K562 (cell line): ENCODE measurements at regions not wholly inside any gene's neighbourhood (a gene's known extent, or its start where the extent isn't known, plus 50 kb on each side); places are given as distances from the start of the nearest gene placed in this dataset.

Source experiments
- ATAC-seq: fragments of 200-7000 bp; cut with Tn5 transposase; 3 replicates; pipeline ENCODE4 v1.9.1; 2020; ENCODE audit warnings: moderate library complexity
- BruUV-seq: library from RNA; stranded (reverse); fragments of 400-500 nt; replicated peaks from 2 replicates; lab custom pipeline; 2021; lab: Mats Ljungman, UMichigan
- CTCF ChIA-PET: fragments of 300-600 bp; formaldehyde crosslinking; extraction: SDS; loops from one replicate; lab custom pipeline; 2021; ENCODE audit warnings: low intra/inter-chr PET ratio; lab: Yijun Ruan, JAX
- POLR2A ChIA-PET: fragments of 300-600, 350-650 bp; sonication (Branson Sonifier 250); formaldehyde crosslinking; extraction: SDS; loops from one replicate; lab custom pipeline; 2021; ENCODE audit warnings: antibody characterized with exemption, inconsistent platforms; lab: Yijun Ruan, JAX
- DNase-seq, 4 experiments: peaks; one replicate each; pipeline versions ENCODE4 v3.0.0 to v3.0.0-alpha.2; 2011 to 2018; ENCODE audit warnings: low spot score in 3 of 4, mixed read lengths in 3 of 4; ENCODE audit errors: extremely low read depth in 1 of 4
- FAIRE-seq: peaks from 2 replicates; lab custom pipeline; 2011; peaks lifted over from hg19 to GRCh38; lab: Jason Lieb, UNC
- H2AFZ ChIP-seq: 2 replicates; pipeline ENCODE4 v1.6.0; 2011; ENCODE audit warnings: low read depth, low read length, control low read depth, inconsistent platforms
- H3K27ac ChIP-seq: fragments of 200-600 bp; 3 replicates; pipeline ENCODE4 v1.8.0; 2011; ENCODE audit warnings: low read depth, mild to moderate bottlenecking, control low read depth, inconsistent platforms, low read length, moderate library complexity, mixed read lengths; ENCODE audit errors: extremely low read depth
- H3K27me3 ChIP-seq, 2 experiments: fragments of 300-600 bp in 1 of 2; 2 replicates in 1 of 2; 3 replicates in 1 of 2; pipeline versions ENCODE4 v1.6.0 to v1.8.0; 2011; ENCODE audit warnings: inconsistent platforms in 2 of 2, low read length in 2 of 2, mild to moderate bottlenecking in 1 of 2, mixed read lengths in 1 of 2, moderate library complexity in 1 of 2; ENCODE audit not compliant: control insufficient read depth in 2 of 2, insufficient read depth in 2 of 2
- H3K36me3 ChIP-seq: fragments of 300-600 bp; 3 replicates; pipeline ENCODE4 v1.8.0; 2011; ENCODE audit warnings: mild to moderate bottlenecking, low read length, inconsistent platforms; ENCODE audit not compliant: control insufficient read depth, insufficient read depth
- H3K4me1 ChIP-seq, 2 experiments: fragments of 200-600 bp in 1 of 2; replicated peaks in 1 of 2; 2 replicates in 1 of 2; 3 replicates in 1 of 2; pipeline versions ENCODE4 v1.5.1 to v1.8.0; 2011; ENCODE audit warnings: inconsistent platforms in 2 of 2, low read length in 2 of 2, mild to moderate bottlenecking in 1 of 2, mixed read lengths in 1 of 2, moderate library complexity in 1 of 2; ENCODE audit not compliant: control insufficient read depth in 2 of 2, insufficient read depth in 2 of 2
- H3K4me2 ChIP-seq: 2 replicates; pipeline ENCODE4 v1.6.1; 2011; ENCODE audit warnings: low read length, control low read depth, inconsistent platforms, mixed read lengths; ENCODE audit not compliant: insufficient read depth
- H3K4me3 ChIP-seq: fragments of 200-600 bp; sonication (generic), shearing (Covaris generic); 2 replicates; pipeline ENCODE4 v1.5.1; 2016; ENCODE audit warnings: control low read depth, inconsistent platforms
- H3K79me2 ChIP-seq: fragments of 200-600 bp; 3 replicates; pipeline ENCODE4 v1.8.0; 2011; ENCODE audit warnings: low read length, inconsistent platforms; ENCODE audit not compliant: control insufficient read depth, insufficient read depth
- H3K9ac ChIP-seq, 2 experiments: 2 replicates each; pipeline versions ENCODE4 v1.6.0 to v1.6.1; 2011; ENCODE audit warnings: low read depth in 2 of 2, low read length in 2 of 2, control low read depth in 1 of 2, inconsistent platforms in 1 of 2, mild to moderate bottlenecking in 1 of 2, mixed read lengths in 1 of 2; ENCODE audit not compliant: insufficient read depth in 1 of 2
- H3K9me1 ChIP-seq: one replicate; pipeline ENCODE4 v1.6.0; 2011; ENCODE audit warnings: inconsistent platforms, mild to moderate bottlenecking, low read length, moderate library complexity; ENCODE audit not compliant: control insufficient read depth, insufficient read depth
- H3K9me3 ChIP-seq: replicated peaks from 2 replicates; pipeline ENCODE4 v1.5.1; 2011; ENCODE audit warnings: low read depth, low read length, inconsistent platforms; ENCODE audit not compliant: control insufficient read depth, insufficient read depth
- H4K20me1 ChIP-seq: replicated peaks from 2 replicates; pipeline ENCODE4 v1.6.1; 2011; ENCODE audit warnings: low read length, inconsistent platforms, mixed read lengths; ENCODE audit not compliant: control insufficient read depth, insufficient read depth
- ATF7 ChIP-seq: fragments of 450-650 bp; IDR thresholded peaks from 2 replicates; pipeline ENCODE4 v1.7.1; 2014; ENCODE audit warnings: mild to moderate bottlenecking, moderate library complexity
- ESRRB ChIP-seq: fragments of 250-450 bp; sonication (Bioruptor Pico); IDR thresholded peaks from 2 replicates; pipeline ENCODE4 v1.5.0; 2020; ENCODE audit warnings: mild to moderate bottlenecking, moderate library complexity, borderline replicate concordance
- HDAC1 ChIP-seq, 2 experiments: fragments of 450-650 bp; IDR thresholded peaks; 2 replicates each; pipeline ENCODE4 v1.6.1; 2016 to 2017; ENCODE audit warnings: inconsistent platforms in 1 of 2, mild to moderate bottlenecking in 1 of 2, moderate library complexity in 1 of 2
- KDM5B ChIP-seq: fragments of 200-600 bp; sonication (generic); IDR thresholded peaks from 2 replicates; pipeline ENCODE4 v1.6.1; 2012; ENCODE audit warnings: low read depth, mild to moderate bottlenecking, moderate library complexity, low read length, control low read depth, inconsistent platforms; ENCODE audit not compliant: insufficient replicate concordance
- MYNN ChIP-seq, 2 experiments: sonication (generic); formaldehyde crosslinking in 1 of 2; IDR thresholded peaks; 2 replicates each; pipeline versions ENCODE4 v1.5.0 to v1.6.1; 2016 to 2020; ENCODE audit warnings: antibody characterized with exemption in 1 of 2, missing genetic modification reagents in 1 of 2
- RBM14 ChIP-seq: fragments of 200-400 bp; formaldehyde crosslinking; IDR thresholded peaks from 2 replicates; pipeline ENCODE4 v1.6.1; 2018; ENCODE audit warnings: low read depth, mild to moderate bottlenecking, low read length, moderate library complexity, borderline replicate concordance; ENCODE audit not compliant: insufficient read depth
- SP1 ChIP-seq: sonication (generic); formaldehyde crosslinking; IDR thresholded peaks from 2 replicates; pipeline ENCODE4 v1.8.1; 2022; ENCODE audit warnings: mild to moderate bottlenecking, missing genetic modification reagents
- ZNF239 ChIP-seq: fragments of 250-450 bp; sonication (Bioruptor Pico); IDR thresholded peaks from 2 replicates; pipeline ENCODE4 v1.4.0; 2020; ENCODE audit warnings: mild to moderate bottlenecking
- in situ Hi-C: fragments of 300-500 bp; cut with MboI; formaldehyde crosslinking; loops from 4 replicates; pipeline ENCODE4 v1.15.0; 2018; ENCODE audit warnings: inconsistent platforms, mixed read lengths
- intact Hi-C: fragments of 100-400 bp; cut with micrococcal nuclease; formaldehyde crosslinking; loops from 2 replicates; pipeline ENCODE4 v1.14.2; 2022
- TF ChIP-seq, protein P1 (sequence below): sonication (generic); formaldehyde crosslinking; IDR thresholded peaks from 2 replicates; pipeline ENCODE4 v1.8.1; 2022; ENCODE audit warnings: missing genetic modification reagents
- TF ChIP-seq, protein P2 (sequence below): sonication (generic); formaldehyde crosslinking; IDR thresholded peaks from 2 replicates; pipeline ENCODE4 v1.8.0; 2022; ENCODE audit warnings: missing genetic modification reagents, mild to moderate bottlenecking, borderline replicate concordance
- TF ChIP-seq, protein P3 (sequence below): fragments of 450-650 bp; IDR thresholded peaks from 2 replicates; pipeline ENCODE4 v1.6.1; 2016; ENCODE audit warnings: missing biosample characterization, missing genetic modification characterization
- TF ChIP-seq, protein P4 (sequence below), 2 experiments: fragments of 450-650 bp in 1 of 2; IDR thresholded peaks; 2 replicates each; pipeline ENCODE4 v1.6.1; 2011 to 2017; ENCODE audit warnings: low read depth in 2 of 2, antibody characterized with exemption in 1 of 2, borderline replicate concordance in 1 of 2, low read length in 1 of 2, mild to moderate bottlenecking in 1 of 2, mixed read lengths in 1 of 2; ENCODE audit not compliant: control insufficient read depth in 1 of 2

GRCh38 chr12:87813476-87814234, 215.5 kb downstream of the C12orf50 start:
- ChIA-PET POLR2A (no interaction called here), CTCF (no interaction called here)
- FAIRE-seq (no peak), DNase-seq (no peak), ATAC-seq (no peak)
- no peaks in the 10 kb centered on the region for H3K9me1 ChIP-seq
- H3K4me3 ChIP-seq: no peak overlapping the region
- H3K9me3 ChIP-seq: no peaks in the 10 kb centered on the region
- no TSS peak for BruUV-seq
- H3K27me3 ChIP-seq: no peaks in the 10 kb centered on the region
- H3K79me2 ChIP-seq: no peaks in the 10 kb centered on the region
- no peaks in the 10 kb centered on the region for H4K20me1 ChIP-seq
- H3K9ac ChIP-seq: no peak overlapping the region
- no peak overlapping the region for H2AFZ ChIP-seq
- in situ Hi-C loops: no loop called here
- intact Hi-C loops: no loop called here
- no peak overlapping the region for H3K4me2 ChIP-seq
- no peak overlapping the region for H3K27ac ChIP-seq
- no peaks in the 10 kb centered on the region for H3K36me3 ChIP-seq
- H3K4me1 ChIP-seq: no peaks in the 10 kb centered on the region
- TF ChIP-seq, protein P1, sequence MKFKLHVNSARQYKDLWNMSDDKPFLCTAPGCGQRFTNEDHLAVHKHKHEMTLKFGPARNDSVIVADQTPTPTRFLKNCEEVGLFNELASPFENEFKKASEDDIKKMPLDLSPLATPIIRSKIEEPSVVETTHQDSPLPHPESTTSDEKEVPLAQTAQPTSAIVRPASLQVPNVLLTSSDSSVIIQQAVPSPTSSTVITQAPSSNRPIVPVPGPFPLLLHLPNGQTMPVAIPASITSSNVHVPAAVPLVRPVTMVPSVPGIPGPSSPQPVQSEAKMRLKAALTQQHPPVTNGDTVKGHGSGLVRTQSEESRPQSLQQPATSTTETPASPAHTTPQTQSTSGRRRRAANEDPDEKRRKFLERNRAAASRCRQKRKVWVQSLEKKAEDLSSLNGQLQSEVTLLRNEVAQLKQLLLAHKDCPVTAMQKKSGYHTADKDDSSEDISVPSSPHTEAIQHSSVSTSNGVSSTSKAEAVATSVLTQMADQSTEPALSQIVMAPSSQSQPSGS (CRISPR knock-in tag): no peak
- TF ChIP-seq KDM5B: no peak
- no peak for TF ChIP-seq ESRRB
- TF ChIP-seq, protein P2, sequence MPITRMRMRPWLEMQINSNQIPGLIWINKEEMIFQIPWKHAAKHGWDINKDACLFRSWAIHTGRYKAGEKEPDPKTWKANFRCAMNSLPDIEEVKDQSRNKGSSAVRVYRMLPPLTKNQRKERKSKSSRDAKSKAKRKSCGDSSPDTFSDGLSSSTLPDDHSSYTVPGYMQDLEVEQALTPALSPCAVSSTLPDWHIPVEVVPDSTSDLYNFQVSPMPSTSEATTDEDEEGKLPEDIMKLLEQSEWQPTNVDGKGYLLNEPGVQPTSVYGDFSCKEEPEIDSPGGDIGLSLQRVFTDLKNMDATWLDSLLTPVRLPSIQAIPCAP (CRISPR knock-in tag): no peak
- TF ChIP-seq ATF7: no peak
- TF ChIP-seq, protein P3, sequence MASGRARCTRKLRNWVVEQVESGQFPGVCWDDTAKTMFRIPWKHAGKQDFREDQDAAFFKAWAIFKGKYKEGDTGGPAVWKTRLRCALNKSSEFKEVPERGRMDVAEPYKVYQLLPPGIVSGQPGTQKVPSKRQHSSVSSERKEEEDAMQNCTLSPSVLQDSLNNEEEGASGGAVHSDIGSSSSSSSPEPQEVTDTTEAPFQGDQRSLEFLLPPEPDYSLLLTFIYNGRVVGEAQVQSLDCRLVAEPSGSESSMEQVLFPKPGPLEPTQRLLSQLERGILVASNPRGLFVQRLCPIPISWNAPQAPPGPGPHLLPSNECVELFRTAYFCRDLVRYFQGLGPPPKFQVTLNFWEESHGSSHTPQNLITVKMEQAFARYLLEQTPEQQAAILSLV (tag): no peak
- no peak for TF ChIP-seq RBM14
- TF ChIP-seq ZNF239: no peak
- TF ChIP-seq SP1 (CRISPR knock-in tag): no peak
- TF ChIP-seq, protein P4, sequence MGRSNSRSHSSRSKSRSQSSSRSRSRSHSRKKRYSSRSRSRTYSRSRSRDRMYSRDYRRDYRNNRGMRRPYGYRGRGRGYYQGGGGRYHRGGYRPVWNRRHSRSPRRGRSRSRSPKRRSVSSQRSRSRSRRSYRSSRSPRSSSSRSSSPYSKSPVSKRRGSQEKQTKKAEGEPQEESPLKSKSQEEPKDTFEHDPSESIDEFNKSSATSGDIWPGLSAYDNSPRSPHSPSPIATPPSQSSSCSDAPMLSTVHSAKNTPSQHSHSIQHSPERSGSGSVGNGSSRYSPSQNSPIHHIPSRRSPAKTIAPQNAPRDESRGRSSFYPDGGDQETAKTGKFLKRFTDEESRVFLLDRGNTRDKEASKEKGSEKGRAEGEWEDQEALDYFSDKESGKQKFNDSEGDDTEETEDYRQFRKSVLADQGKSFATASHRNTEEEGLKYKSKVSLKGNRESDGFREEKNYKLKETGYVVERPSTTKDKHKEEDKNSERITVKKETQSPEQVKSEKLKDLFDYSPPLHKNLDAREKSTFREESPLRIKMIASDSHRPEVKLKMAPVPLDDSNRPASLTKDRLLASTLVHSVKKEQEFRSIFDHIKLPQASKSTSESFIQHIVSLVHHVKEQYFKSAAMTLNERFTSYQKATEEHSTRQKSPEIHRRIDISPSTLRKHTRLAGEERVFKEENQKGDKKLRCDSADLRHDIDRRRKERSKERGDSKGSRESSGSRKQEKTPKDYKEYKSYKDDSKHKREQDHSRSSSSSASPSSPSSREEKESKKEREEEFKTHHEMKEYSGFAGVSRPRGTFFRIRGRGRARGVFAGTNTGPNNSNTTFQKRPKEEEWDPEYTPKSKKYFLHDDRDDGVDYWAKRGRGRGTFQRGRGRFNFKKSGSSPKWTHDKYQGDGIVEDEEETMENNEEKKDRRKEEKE (IDR thresholded peaks at IDR 0.05; ENCODE audit: borderline replicate concordance in 1 of 2, control insufficient read depth in 1 of 2, low read depth in 2 of 2, low read length in 1 of 2): no peak
- TF ChIP-seq HDAC1 (IDR thresholded peaks at IDR 0.05): no peak
- TF ChIP-seq MYNN (IDR thresholded peaks at IDR 0.05): no peak
- TF ChIP-seq MYNN (CRISPR knock-in tag; IDR thresholded peaks at IDR 0.05): no peak
